K562 (cell line): ENCODE measurements at regions not wholly inside any gene's neighbourhood (a gene's known extent, or its start where the extent isn't known, plus 50 kb on each side); places are given as distances from the start of the nearest gene placed in this dataset.

ENCODE experiments used
- ATAC-seq: fragments of 200-7000 bp; cut with Tn5 transposase; 3 replicates; pipeline ENCODE4 v1.9.1; 2020; ENCODE audit warnings: moderate library complexity
- BruUV-seq: library from RNA; stranded (reverse); fragments of 400-500 nt; replicated peaks from 2 replicates; lab custom pipeline; 2021; lab: Mats Ljungman, UMichigan
- CTCF ChIA-PET: fragments of 300-600 bp; formaldehyde crosslinking; extraction: SDS; loops from one replicate; lab custom pipeline; 2021; ENCODE audit warnings: low intra/inter-chr PET ratio; lab: Yijun Ruan, JAX
- POLR2A ChIA-PET: fragments of 300-600, 350-650 bp; sonication (Branson Sonifier 250); formaldehyde crosslinking; extraction: SDS; loops from one replicate; lab custom pipeline; 2021; ENCODE audit warnings: antibody characterized with exemption, inconsistent platforms; lab: Yijun Ruan, JAX
- DNase-seq, 4 experiments: peaks; one replicate each; pipeline versions ENCODE4 v3.0.0 to v3.0.0-alpha.2; 2011 to 2018; ENCODE audit warnings: low spot score in 3 of 4, mixed read lengths in 3 of 4; ENCODE audit errors: extremely low read depth in 1 of 4
- FAIRE-seq: peaks from 2 replicates; lab custom pipeline; 2011; peaks lifted over from hg19 to GRCh38; lab: Jason Lieb, UNC
- H2AFZ ChIP-seq: 2 replicates; pipeline ENCODE4 v1.6.0; 2011; ENCODE audit warnings: low read depth, low read length, control low read depth, inconsistent platforms
- H3K27ac ChIP-seq: fragments of 200-600 bp; 3 replicates; pipeline ENCODE4 v1.8.0; 2011; ENCODE audit warnings: low read depth, mild to moderate bottlenecking, control low read depth, inconsistent platforms, low read length, moderate library complexity, mixed read lengths; ENCODE audit errors: extremely low read depth
- H3K27me3 ChIP-seq, 2 experiments: fragments of 300-600 bp in 1 of 2; 2 replicates in 1 of 2; 3 replicates in 1 of 2; pipeline versions ENCODE4 v1.6.0 to v1.8.0; 2011; ENCODE audit warnings: inconsistent platforms in 2 of 2, low read length in 2 of 2, mild to moderate bottlenecking in 1 of 2, mixed read lengths in 1 of 2, moderate library complexity in 1 of 2; ENCODE audit not compliant: control insufficient read depth in 2 of 2, insufficient read depth in 2 of 2
- H3K36me3 ChIP-seq: fragments of 300-600 bp; 3 replicates; pipeline ENCODE4 v1.8.0; 2011; ENCODE audit warnings: mild to moderate bottlenecking, low read length, inconsistent platforms; ENCODE audit not compliant: control insufficient read depth, insufficient read depth
- H3K4me1 ChIP-seq, 2 experiments: fragments of 200-600 bp in 1 of 2; replicated peaks in 1 of 2; 2 replicates in 1 of 2; 3 replicates in 1 of 2; pipeline versions ENCODE4 v1.5.1 to v1.8.0; 2011; ENCODE audit warnings: inconsistent platforms in 2 of 2, low read length in 2 of 2, mild to moderate bottlenecking in 1 of 2, mixed read lengths in 1 of 2, moderate library complexity in 1 of 2; ENCODE audit not compliant: control insufficient read depth in 2 of 2, insufficient read depth in 2 of 2
- H3K4me2 ChIP-seq: 2 replicates; pipeline ENCODE4 v1.6.1; 2011; ENCODE audit warnings: low read length, control low read depth, inconsistent platforms, mixed read lengths; ENCODE audit not compliant: insufficient read depth
- H3K4me3 ChIP-seq: fragments of 200-600 bp; sonication (generic), shearing (Covaris generic); 2 replicates; pipeline ENCODE4 v1.5.1; 2016; ENCODE audit warnings: control low read depth, inconsistent platforms
- H3K79me2 ChIP-seq: fragments of 200-600 bp; 3 replicates; pipeline ENCODE4 v1.8.0; 2011; ENCODE audit warnings: low read length, inconsistent platforms; ENCODE audit not compliant: control insufficient read depth, insufficient read depth
- H3K9ac ChIP-seq, 2 experiments: 2 replicates each; pipeline versions ENCODE4 v1.6.0 to v1.6.1; 2011; ENCODE audit warnings: low read depth in 2 of 2, low read length in 2 of 2, control low read depth in 1 of 2, inconsistent platforms in 1 of 2, mild to moderate bottlenecking in 1 of 2, mixed read lengths in 1 of 2; ENCODE audit not compliant: insufficient read depth in 1 of 2
- H3K9me1 ChIP-seq: one replicate; pipeline ENCODE4 v1.6.0; 2011; ENCODE audit warnings: inconsistent platforms, mild to moderate bottlenecking, low read length, moderate library complexity; ENCODE audit not compliant: control insufficient read depth, insufficient read depth
- H3K9me3 ChIP-seq: replicated peaks from 2 replicates; pipeline ENCODE4 v1.5.1; 2011; ENCODE audit warnings: low read depth, low read length, inconsistent platforms; ENCODE audit not compliant: control insufficient read depth, insufficient read depth
- H4K20me1 ChIP-seq: replicated peaks from 2 replicates; pipeline ENCODE4 v1.6.1; 2011; ENCODE audit warnings: low read length, inconsistent platforms, mixed read lengths; ENCODE audit not compliant: control insufficient read depth, insufficient read depth
- ARID2 ChIP-seq: fragments of 450-650 bp; IDR thresholded peaks from 2 replicates; pipeline ENCODE4 v1.6.1; 2017; ENCODE audit warnings: antibody characterized with exemption, mild to moderate bottlenecking
- CAMTA2 ChIP-seq: fragments of 250-450 bp; sonication (Bioruptor Pico); conservative IDR thresholded peaks from 2 replicates; pipeline ENCODE4 v1.5.1; 2022
- DDX20 ChIP-seq: fragments of 450-650 bp; IDR thresholded peaks from 2 replicates; pipeline ENCODE4 v1.6.1; 2016; ENCODE audit warnings: missing genetic modification characterization, low read depth, mild to moderate bottlenecking, missing compliant biosample characterization, moderate library complexity
- DLX4 ChIP-seq: fragments of 250-450 bp; sonication (Bioruptor Pico); IDR thresholded peaks from 2 replicates; pipeline ENCODE4 v1.6.1; 2021; ENCODE audit warnings: mild to moderate bottlenecking
- EP400 ChIP-seq: fragments of 450-650 bp; IDR thresholded peaks from 2 replicates; pipeline ENCODE4 v1.6.1; 2017; ENCODE audit warnings: antibody characterized with exemption, mild to moderate bottlenecking, moderate library complexity
- FOXM1 ChIP-seq, 2 experiments: fragments of 450-650 bp in 1 of 2; sonication (generic) in 1 of 2; formaldehyde crosslinking in 1 of 2; IDR thresholded peaks; 2 replicates each; pipeline versions ENCODE4 v1.6.1 to v1.9.0; 2017 to 2022; ENCODE audit warnings: low read depth in 2 of 2, mild to moderate bottlenecking in 2 of 2, missing genetic modification reagents in 1 of 2, moderate library complexity in 1 of 2
- GATA2 ChIP-seq: sonication (generic); formaldehyde crosslinking; IDR thresholded peaks from 2 replicates; pipeline ENCODE4 v1.4.0; 2020; ENCODE audit warnings: mild to moderate bottlenecking, missing genetic modification reagents
- NRF1 ChIP-seq, 2 experiments: fragments of 450-650 bp; IDR thresholded peaks in 1 of 2; conservative IDR thresholded peaks in 1 of 2; 2 replicates each; pipeline ENCODE4 v1.6.1; 2014; ENCODE audit warnings: mild to moderate bottlenecking in 2 of 2
- NUFIP1 ChIP-seq: fragments of 450-650 bp; IDR thresholded peaks from 2 replicates; pipeline ENCODE4 v1.6.1; 2018; ENCODE audit not compliant: partially characterized antibody
- THAP7 ChIP-seq: fragments of 250-450 bp; sonication (Bioruptor Pico); IDR thresholded peaks from 2 replicates; pipeline ENCODE4 v1.5.0; 2021
- TRIM25 ChIP-seq: fragments of 450-650 bp; IDR thresholded peaks from 2 replicates; pipeline ENCODE4 v1.7.0; 2016; ENCODE audit warnings: borderline replicate concordance
- USF1 ChIP-seq: sonication (generic); formaldehyde crosslinking; IDR thresholded peaks from 2 replicates; pipeline ENCODE4 v1.9.0; 2022; ENCODE audit warnings: mild to moderate bottlenecking, missing genetic modification reagents
- ZNF316 ChIP-seq: fragments of 450-650 bp; IDR thresholded peaks from 2 replicates; pipeline ENCODE4 v1.6.1; 2016
- ZNF445 ChIP-seq: fragments of 250-450 bp; sonication (Bioruptor Pico); IDR thresholded peaks from 2 replicates; pipeline ENCODE4 v1.4.0; 2020; ENCODE audit warnings: low read depth, mild to moderate bottlenecking, moderate library complexity
- WGBS: fragments of 100-300 bp; shearing (Covaris generic); methylation state at CpG from one replicate; pipeline ENCODE4 v1.1.6; 2016; ENCODE audit warnings: low coverage, mixed read lengths; ENCODE audit not compliant: insufficient coverage; ENCODE audit errors: missing lambda C conversion rate; 5-methylcytosine and 5-hydroxymethylcytosine counted together
- in situ Hi-C: fragments of 300-500 bp; cut with MboI; formaldehyde crosslinking; loops from 4 replicates; pipeline ENCODE4 v1.15.0; 2018; ENCODE audit warnings: inconsistent platforms, mixed read lengths
- intact Hi-C: fragments of 100-400 bp; cut with micrococcal nuclease; formaldehyde crosslinking; loops from 2 replicates; pipeline ENCODE4 v1.14.2; 2022

- Histone ChIP-seq H3K27ac (no peak overlapping the region), H3K27me3 (peaks cover 33 to 65% of the 10 kb centered on the region in 2 experiments), H3K4me2 (no peak overlapping the region), H3K4me1 (peaks cover 0 to 3% of the 10 kb centered on the region in 2 experiments; a peak in 1 of 5 replicates), H3K36me3 (no peaks in the 10 kb centered on the region), H3K79me2 (no peaks in the 10 kb centered on the region), H3K9ac (no peak overlapping the region), H3K4me3 (no peak overlapping the region), H2AFZ (no peak overlapping the region), H4K20me1 (0 out of 2 replicates have a peak, but pooled peaks cover 4% of the 10 kb centered on the region), H3K9me1 (no peaks in the 10 kb centered on the region), H3K9me3 (no peaks in the 10 kb centered on the region)
- FAIRE-seq (no peak), ATAC-seq (no peak), DNase-seq (no peak)
- WGBS: 3% methylated on average over 22 of the region's 22 CpGs
- in situ Hi-C loops (no loop called here), intact Hi-C loops (no loop called here)
- no TSS peak for BruUV-seq
- CTCF ChIA-PET: no interaction called here
- POLR2A ChIA-PET: interaction anchor here (0.6 kb wide), 1 partner anchor 11 kb away, joined by 4 read pairs; no protein-coding TSS in a partner anchor
- TF ChIP-seq DLX4 (CRISPR knock-in tag) (no peak), ZNF445 (CRISPR knock-in tag) (no peak), ZNF316 (no peak), GATA2 (CRISPR knock-in tag) (no peak), DDX20 (no peak), ARID2 (no peak), NUFIP1 (no peak), FOXM1 (IDR thresholded peaks at IDR 0.05; ENCODE audit: low read depth) (no peak), FOXM1 (CRISPR knock-in tag; IDR thresholded peaks at IDR 0.05; ENCODE audit: low read depth) (no peak), CAMTA2 (CRISPR knock-in tag) (no peak), TRIM25 (no peak), NRF1 (conservative IDR thresholded peaks at IDR 0.05 in 1 of 2, IDR thresholded peaks at IDR 0.05 in 1 of 2) (no peak), USF1 (no peak), EP400 (no peak), THAP7 (CRISPR knock-in tag) (no peak)
These were observed 251.0 kb downstream of the RHOU start for GRCh38 chr1:228986093-228986904.
